ENCODE measurements at regions not wholly inside any gene's neighbourhood (a gene's known extent, or its start where the extent isn't known, plus 50 kb on each side); places are given as distances from the start of the nearest gene placed in this dataset.

GRCh38 chr1:36642802-36643201 is 160.1 kb upstream of the CSF3R start:
- no peak overlapping the region for H3K4me3 ChIP-seq
- H3K4me1 ChIP-seq: no peaks in the 10 kb centered on the region
- H3K27me3 ChIP-seq (ENCODE audit: low read depth): peaks cover 23% of the 10 kb centered on the region; the same call in 1 of the 2 replicates
- no peak for DNase-seq (ENCODE audit: low spot score in 2 of 2)
- in situ Hi-C loops (cut with MboI; ENCODE audit: low sequenced_read_pairs): no loop called here
- H3K36me3 ChIP-seq (replicated peaks): no peaks in the 10 kb centered on the region
- no peaks in the 10 kb centered on the region for H3K9me3 ChIP-seq

- in situ Hi-C loops (cut with MboI; ENCODE audit: low sequenced_read_pairs): no loop called here
Measured at GRCh38 chr1:36641776-36642175, 159.1 kb upstream of the CSF3R start.

GRCh38 chr1:36639461-36639860 is 156.7 kb upstream of the CSF3R start:
- Histone ChIP-seq H3K36me3 (replicated peaks) (no peaks in the 10 kb centered on the region), H3K9me3 (no peaks in the 10 kb centered on the region), H3K27me3 (ENCODE audit: low read depth) (peaks cover 9% of the 10 kb centered on the region), H3K4me3 (no peak overlapping the region), H3K4me1 (no peaks in the 10 kb centered on the region)
- in situ Hi-C loops (cut with MboI; ENCODE audit: low sequenced_read_pairs): no loop called here
- DNase-seq (ENCODE audit: low spot score in 2 of 2): no peak

More at GRCh38 chr1:36641776-36642175, 159.1 kb upstream of the CSF3R start:
- H3K9me3 ChIP-seq: no peaks in the 10 kb centered on the region
- peaks cover 18% of the 10 kb centered on the region; the same call in 1 of the 2 replicates for H3K27me3 ChIP-seq (ENCODE audit: low read depth)
- H3K4me1 ChIP-seq: no peaks in the 10 kb centered on the region
- no peaks in the 10 kb centered on the region for H3K36me3 ChIP-seq (replicated peaks)
- no peak for DNase-seq (ENCODE audit: low spot score in 2 of 2)
- H3K4me3 ChIP-seq: no peak overlapping the region

DNA sequence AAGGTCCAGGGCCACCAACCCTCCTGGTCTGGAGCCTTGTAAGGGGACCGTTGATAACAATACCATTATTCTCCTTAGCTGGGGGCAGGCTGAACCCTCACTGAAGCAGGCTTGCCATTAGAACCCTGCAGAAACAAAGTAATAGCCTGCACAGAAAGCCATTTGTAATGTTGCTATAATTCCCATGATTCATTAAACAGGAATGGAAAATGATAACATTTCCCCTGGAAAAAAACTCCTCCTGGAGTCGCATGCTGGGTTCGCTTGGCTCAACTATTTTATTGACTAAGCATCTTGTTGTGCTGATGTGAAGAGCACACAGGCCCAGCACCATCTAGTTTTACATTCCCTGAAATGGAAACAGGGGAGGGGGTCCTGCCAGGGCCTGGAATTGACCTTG is 155.6 kb upstream of the CSF3R start:
- H3K9me3 ChIP-seq: no peaks in the 10 kb centered on the region
- peaks cover 15% of the 10 kb centered on the region for H3K27me3 ChIP-seq (ENCODE audit: low read depth)
- H3K4me3 ChIP-seq: no peak overlapping the region
- in situ Hi-C loops (cut with MboI; ENCODE audit: low sequenced_read_pairs): no loop called here
- no peaks in the 10 kb centered on the region for H3K4me1 ChIP-seq
- no peak for DNase-seq (ENCODE audit: low spot score in 2 of 2)
- no peaks in the 10 kb centered on the region for H3K36me3 ChIP-seq (replicated peaks)

GRCh38 chr1:36636206-36636605 is 153.5 kb upstream of the CSF3R start:
- H3K27me3 ChIP-seq (ENCODE audit: low read depth): peaks cover 20% of the 10 kb centered on the region
- in situ Hi-C loops (cut with MboI; ENCODE audit: low sequenced_read_pairs): no loop called here
- H3K4me1 ChIP-seq: no peaks in the 10 kb centered on the region
- no peaks in the 10 kb centered on the region for H3K9me3 ChIP-seq
- H3K4me3 ChIP-seq: no peak overlapping the region
- no peaks in the 10 kb centered on the region for H3K36me3 ChIP-seq (replicated peaks)
- no peak for DNase-seq (ENCODE audit: low spot score in 2 of 2)

- Histone ChIP-seq H3K36me3 (replicated peaks) (no peaks in the 10 kb centered on the region), H3K4me3 (no peak overlapping the region), H3K9me3 (no peaks in the 10 kb centered on the region), H3K4me1 (no peaks in the 10 kb centered on the region), H3K27me3 (ENCODE audit: low read depth) (peaks cover 20% of the 10 kb centered on the region)
- in situ Hi-C loops (cut with MboI; ENCODE audit: low sequenced_read_pairs): no loop called here
- no peak for DNase-seq (ENCODE audit: low spot score in 2 of 2)
Measured at GRCh38 chr1:36635284-36635683, 152.6 kb upstream of the CSF3R start.

DNA sequence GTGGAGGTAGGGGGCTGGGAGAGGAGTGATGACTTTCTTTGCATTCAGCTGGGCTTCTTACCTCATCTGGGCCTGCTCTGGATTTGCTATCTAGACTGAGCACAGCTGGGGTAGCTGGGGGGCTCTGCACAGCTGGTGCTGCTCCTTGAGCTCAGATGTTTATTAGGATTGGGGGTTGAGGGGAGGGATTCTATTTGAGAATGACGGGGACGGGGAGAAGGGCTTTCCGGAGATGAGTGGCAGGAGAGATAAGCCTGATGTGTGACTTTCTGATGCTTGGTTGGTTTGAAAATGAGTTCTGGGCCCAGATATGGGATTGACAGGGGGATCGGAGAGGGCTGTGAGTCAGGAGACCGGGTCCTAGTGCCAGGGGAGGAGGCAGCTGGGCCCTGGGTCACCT is 146.1 kb upstream of the CSF3R start:
- Histone ChIP-seq H3K27me3 (ENCODE audit: low read depth) (peaks cover 10% of the 10 kb centered on the region; the same call in 1 of the 2 replicates), H3K4me3 (no peak overlapping the region), H3K36me3 (replicated peaks) (no peaks in the 10 kb centered on the region), H3K9me3 (no peaks in the 10 kb centered on the region), H3K4me1 (no peaks in the 10 kb centered on the region)
- in situ Hi-C loops (cut with MboI; ENCODE audit: low sequenced_read_pairs): no loop called here
- DNase-seq (ENCODE audit: low spot score in 2 of 2): no peak

- DNase-seq (ENCODE audit: low spot score in 2 of 2): no peak
- Histone ChIP-seq H3K36me3 (replicated peaks) (no peaks in the 10 kb centered on the region), H3K27me3 (ENCODE audit: low read depth) (peaks cover under 1% of the 10 kb centered on the region; the same call in 1 of the 2 replicates), H3K9me3 (no peaks in the 10 kb centered on the region), H3K4me3 (no peak overlapping the region), H3K4me1 (no peaks in the 10 kb centered on the region)
- in situ Hi-C loops (cut with MboI; ENCODE audit: low sequenced_read_pairs): no loop called here
Measured at GRCh38 chr1:36626435-36626834, 143.7 kb upstream of the CSF3R start.

DNA sequence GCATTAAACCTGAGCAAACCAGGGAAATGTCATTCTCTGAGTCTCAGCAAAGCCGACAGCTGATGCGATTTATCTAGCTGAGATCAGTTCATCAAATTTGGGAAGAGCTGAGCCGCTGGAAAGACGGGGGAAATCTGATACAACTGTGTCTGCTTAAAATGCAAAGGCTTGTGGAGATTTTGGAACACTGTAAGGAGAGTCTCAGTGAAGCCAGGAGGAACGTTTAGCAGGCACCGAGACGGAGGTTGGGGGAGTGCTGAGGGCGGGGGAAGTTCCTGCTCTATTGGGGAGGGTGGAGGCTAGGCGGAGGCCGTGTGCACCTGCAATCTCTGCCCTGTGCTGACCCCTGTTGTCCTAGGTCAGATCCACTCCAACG is 143.2 kb upstream of the CSF3R start:
- H3K9me3 ChIP-seq: 0 out of 2 replicates have a peak, but pooled peaks cover 2% of the 10 kb centered on the region
- H3K27me3 ChIP-seq (ENCODE audit: low read depth): no peaks in the 10 kb centered on the region
- in situ Hi-C loops (cut with MboI; ENCODE audit: low sequenced_read_pairs): no loop called here
- no peak overlapping the region for H3K4me3 ChIP-seq
- no peaks in the 10 kb centered on the region for H3K4me1 ChIP-seq
- no peaks in the 10 kb centered on the region for H3K36me3 ChIP-seq (replicated peaks)
- DNase-seq (ENCODE audit: low spot score in 2 of 2): no peak

GRCh38 chr1:36625253-36625934 is 142.7 kb upstream of the CSF3R start:
- H3K4me3 ChIP-seq: no peak overlapping the region
- H3K9me3 ChIP-seq: 0 out of 2 replicates have a peak, but pooled peaks cover 2% of the 10 kb centered on the region
- no peaks in the 10 kb centered on the region for H3K4me1 ChIP-seq
- no peaks in the 10 kb centered on the region for H3K27me3 ChIP-seq (ENCODE audit: low read depth)
- in situ Hi-C loops (cut with MboI; ENCODE audit: low sequenced_read_pairs): no loop called here
- no peak for DNase-seq (ENCODE audit: low spot score in 2 of 2)
- no peaks in the 10 kb centered on the region for H3K36me3 ChIP-seq (replicated peaks)

DNA sequence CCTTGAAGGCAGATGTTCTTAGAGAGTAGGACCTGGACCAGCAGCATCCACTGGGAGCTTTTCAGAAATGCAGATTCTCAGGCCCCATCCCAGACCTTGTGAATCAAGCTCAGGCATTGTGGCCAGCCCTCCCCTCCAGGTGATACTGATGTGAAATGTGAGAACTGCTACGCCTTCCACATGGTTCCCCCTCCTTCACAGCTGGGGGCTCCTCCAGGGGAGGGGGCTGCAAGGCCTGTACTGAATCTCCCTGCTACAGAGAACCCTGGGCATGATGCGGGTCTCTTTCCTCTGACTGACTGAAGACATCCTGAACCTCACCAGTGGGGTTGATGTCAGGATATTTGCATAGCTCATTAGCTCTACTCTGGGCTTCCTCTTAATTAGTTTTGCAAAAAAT is 141.8 kb upstream of the CSF3R start:
- H3K4me3 ChIP-seq: no peak overlapping the region
- H3K4me1 ChIP-seq: no peaks in the 10 kb centered on the region
- in situ Hi-C loops (cut with MboI; ENCODE audit: low sequenced_read_pairs): no loop called here
- H3K36me3 ChIP-seq (replicated peaks): no peaks in the 10 kb centered on the region
- no peaks in the 10 kb centered on the region for H3K27me3 ChIP-seq (ENCODE audit: low read depth)
- DNase-seq (ENCODE audit: low spot score in 2 of 2): no peak
- 0 out of 2 replicates have a peak, but pooled peaks cover 2% of the 10 kb centered on the region for H3K9me3 ChIP-seq

- DNase-seq (ENCODE audit: low spot score in 2 of 2): no peak
- in situ Hi-C loops (cut with MboI; ENCODE audit: low sequenced_read_pairs): no loop called here
- H3K36me3 ChIP-seq (replicated peaks): no peaks in the 10 kb centered on the region
- 0 out of 2 replicates have a peak, but pooled peaks cover 2% of the 10 kb centered on the region for H3K9me3 ChIP-seq
- no peaks in the 10 kb centered on the region for H3K4me1 ChIP-seq
- no peaks in the 10 kb centered on the region for H3K27me3 ChIP-seq (ENCODE audit: low read depth)
- H3K4me3 ChIP-seq: no peak overlapping the region
Measured at GRCh38 chr1:36622741-36623648, 140.3 kb upstream of the CSF3R start.

GRCh38 chr1:36621531-36621930 is 138.8 kb upstream of the CSF3R start:
- H3K9me3 ChIP-seq: 0 out of 2 replicates have a peak, but pooled peaks cover 2% of the 10 kb centered on the region
- in situ Hi-C loops (cut with MboI; ENCODE audit: low sequenced_read_pairs): no loop called here

GRCh38 chr1:36620142-36620541 is 137.4 kb upstream of the CSF3R start:
- no peaks in the 10 kb centered on the region for H3K4me1 ChIP-seq
- no peak overlapping the region for H3K4me3 ChIP-seq
- H3K36me3 ChIP-seq (replicated peaks): no peaks in the 10 kb centered on the region
- H3K27me3 ChIP-seq (ENCODE audit: low read depth): peaks cover 3% of the 10 kb centered on the region; the same call in 1 of the 2 replicates
- DNase-seq (ENCODE audit: low spot score in 2 of 2): no peak
- 0 out of 2 replicates have a peak, but pooled peaks cover 2% of the 10 kb centered on the region for H3K9me3 ChIP-seq
- in situ Hi-C loops (cut with MboI; ENCODE audit: low sequenced_read_pairs): no loop called here

More at GRCh38 chr1:36621531-36621930, 138.8 kb upstream of the CSF3R start:
- Histone ChIP-seq H3K4me3 (no peak overlapping the region), H3K4me1 (no peaks in the 10 kb centered on the region), H3K27me3 (ENCODE audit: low read depth) (peaks cover 3% of the 10 kb centered on the region; the same call in 1 of the 2 replicates), H3K36me3 (replicated peaks) (no peaks in the 10 kb centered on the region)
- no peak for DNase-seq (ENCODE audit: low spot score in 2 of 2)

Data from HAP-1 (cell line).